Pulmonary artery endothelial cell (primary cell): ENCODE measurements at regions not wholly inside any gene's neighbourhood (a gene's known extent, or its start where the extent isn't known, plus 50 kb on each side); places are given as distances from the start of the nearest gene placed in this dataset.
"Not testable (repeated sequence)": the region's sequence is repeated elsewhere in the genome, so short reads cannot be mapped to it uniquely, and the experiment has no call there.

Experiments
- DNase-seq: peaks from one replicate; pipeline ENCODE4 v3.0.0-alpha.2; 2011; ENCODE audit warnings: low read depth, low spot score

- no peak for DNase-seq
Measured at GRCh38 chr12:73186272-73186671, 914.1 kb downstream of the TRHDE start.

GRCh38 chr12:73187765-73188164, 915.6 kb downstream of the TRHDE start:
- no peak for DNase-seq

DNA sequence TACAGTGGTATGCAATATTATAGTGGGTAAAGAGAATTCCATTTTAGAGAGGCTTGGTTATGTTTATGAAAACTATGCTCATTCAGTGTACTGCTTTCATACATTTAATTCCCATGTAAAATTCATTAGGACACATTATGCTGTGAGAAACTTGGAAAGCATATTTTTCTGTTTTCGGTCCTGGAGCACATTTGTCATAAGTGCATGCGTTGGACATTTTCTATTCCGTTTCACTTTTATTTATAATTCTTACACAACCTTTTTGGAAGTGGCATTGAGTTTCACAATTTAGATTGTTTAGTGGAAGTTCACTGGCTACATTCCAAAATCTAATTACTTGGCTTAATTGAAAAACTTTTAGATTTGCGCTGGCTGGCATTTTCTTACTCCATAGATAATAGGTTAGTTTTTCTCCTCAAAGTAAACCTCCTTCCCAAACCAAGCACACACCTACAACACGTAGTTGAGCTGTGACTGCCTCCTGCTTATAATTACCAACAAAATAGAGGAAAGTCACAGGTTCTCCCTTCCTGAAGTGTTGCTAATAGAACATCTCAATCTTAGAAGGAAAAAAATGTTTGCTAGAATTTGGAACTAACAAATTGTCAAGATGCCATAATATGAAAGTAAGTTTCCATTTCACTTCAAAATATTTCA, 938.5 kb downstream of the TRHDE start:
- no peak for DNase-seq

DNA sequence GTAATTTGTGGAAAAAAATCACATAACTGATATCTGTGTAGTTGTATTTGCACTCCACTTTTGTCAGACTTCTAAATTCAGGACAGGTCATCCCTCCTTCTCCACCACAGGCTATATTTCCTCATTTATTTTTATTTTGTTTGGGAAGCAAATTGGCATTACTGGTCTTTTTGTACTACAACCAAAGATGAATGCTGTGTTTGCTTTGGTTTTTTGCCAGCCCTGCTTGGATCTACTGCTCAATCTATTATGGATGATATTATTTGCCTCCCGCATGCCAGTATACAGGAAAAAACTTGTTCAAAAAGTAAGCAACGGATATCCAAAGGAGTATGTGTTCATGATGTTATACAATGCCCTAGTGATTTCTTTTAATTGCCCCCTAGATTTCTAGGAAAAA, 948.8 kb downstream of the TRHDE start:
- no peak for DNase-seq

- no peak for DNase-seq
Measured at GRCh38 chr12:73221398-73221797, 949.2 kb downstream of the TRHDE start.

- DNase-seq: no peak
Measured at GRCh38 chr12:73221836-73222235, 949.7 kb downstream of the TRHDE start.

- DNase-seq: no peak
Measured at GRCh38 chr12:73225371-73225937, 953.3 kb downstream of the TRHDE start.

GRCh38 chr12:73225941-73226340, 953.8 kb downstream of the TRHDE start:
- no peak for DNase-seq

DNA sequence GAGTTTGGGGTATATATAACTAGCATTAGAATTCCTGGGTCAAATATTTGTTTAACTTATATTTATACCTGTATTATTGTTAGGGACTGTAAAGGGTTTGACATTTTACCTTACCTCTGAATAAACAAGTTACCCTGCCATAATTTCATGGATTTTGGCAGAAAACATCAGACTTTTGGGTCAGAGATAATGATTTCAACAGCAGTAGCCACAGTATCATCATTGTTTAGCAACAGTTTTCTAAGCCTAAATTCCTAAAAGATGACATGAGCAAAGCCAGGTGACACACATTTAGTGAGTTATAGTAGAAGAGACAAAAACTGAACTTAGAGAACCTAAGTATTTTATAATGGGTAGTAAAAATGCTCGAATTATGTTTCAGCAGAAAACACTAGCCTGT, 954.4 kb downstream of the TRHDE start:
- DNase-seq: no peak

- not testable (repeated sequence) for DNase-seq
Measured at GRCh38 chr12:73228828-73229227, 956.7 kb downstream of the TRHDE start.

- no peak for DNase-seq
Measured at GRCh38 chr12:73235387-73235786, 963.2 kb downstream of the TRHDE start.

DNA sequence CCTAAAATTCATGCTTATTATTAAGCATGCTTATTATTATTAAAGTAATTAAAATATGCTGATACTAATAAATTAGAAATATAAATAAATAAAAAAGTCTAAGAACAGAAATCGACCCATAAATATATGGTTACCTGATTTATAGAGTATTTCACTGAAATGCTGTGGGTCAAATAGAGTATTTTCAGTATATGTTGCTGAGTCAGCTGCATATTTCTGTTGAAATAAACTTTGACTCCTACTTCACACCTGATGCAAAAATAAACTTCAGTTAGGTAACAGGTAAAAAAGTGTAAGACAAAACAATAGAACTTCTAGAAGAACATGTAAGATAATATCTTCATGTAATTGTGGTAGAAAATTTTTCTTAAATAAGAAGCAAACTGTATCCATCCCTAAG, 967.9 kb downstream of the TRHDE start:
- DNase-seq: no peak

DNA sequence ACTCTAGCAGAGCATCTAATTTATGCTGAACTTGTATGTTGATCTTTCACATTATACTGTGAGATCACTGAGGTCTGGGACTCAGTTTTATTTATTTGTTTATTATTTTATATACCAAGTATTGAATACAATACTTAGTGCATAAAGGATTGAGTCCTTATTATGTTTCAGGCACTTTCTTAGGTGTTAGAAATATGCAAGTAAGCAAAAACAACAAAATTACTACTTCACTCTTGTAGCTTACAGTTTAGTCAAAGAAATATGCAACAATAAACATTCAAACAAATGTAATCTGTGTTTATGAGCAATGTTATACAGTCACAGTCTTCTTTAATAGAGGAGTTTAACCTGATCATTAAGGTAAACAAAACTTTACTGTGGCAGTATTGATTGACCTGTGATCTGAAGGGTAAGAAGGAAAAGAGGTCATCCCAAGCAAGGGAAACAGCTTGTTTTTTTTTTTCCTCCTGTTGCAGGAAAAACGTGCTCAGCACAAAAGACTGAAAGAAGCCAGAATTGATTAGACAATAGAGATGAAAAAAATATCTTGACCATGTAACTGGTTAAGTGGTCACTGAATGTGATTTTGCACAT, 990.7 kb downstream of the TRHDE start:
- no peak for DNase-seq

DNA sequence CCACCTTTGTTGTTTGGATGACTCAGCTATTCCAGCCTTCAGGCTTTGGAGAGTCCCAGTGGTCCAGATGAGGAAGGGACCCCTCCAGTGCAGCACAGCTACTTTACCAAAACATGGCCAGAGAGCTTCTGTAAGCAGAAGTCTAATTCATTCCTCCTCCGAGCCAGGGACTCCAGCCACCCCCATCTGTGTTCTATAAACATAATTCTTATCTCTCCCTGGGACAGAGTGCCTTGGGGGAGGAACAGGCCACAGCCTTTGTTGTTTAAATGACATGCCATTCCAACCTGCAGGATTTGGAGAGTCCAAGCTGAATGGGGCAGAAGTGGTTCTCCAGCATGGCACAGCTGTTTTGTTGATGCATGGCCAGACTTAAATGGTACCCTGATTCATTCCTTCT, 994.0 kb downstream of the TRHDE start:
- DNase-seq: no peak

GRCh38 chr12:73274976-73275375, 1002.8 kb downstream of the TRHDE start:
- DNase-seq: no peak

DNA sequence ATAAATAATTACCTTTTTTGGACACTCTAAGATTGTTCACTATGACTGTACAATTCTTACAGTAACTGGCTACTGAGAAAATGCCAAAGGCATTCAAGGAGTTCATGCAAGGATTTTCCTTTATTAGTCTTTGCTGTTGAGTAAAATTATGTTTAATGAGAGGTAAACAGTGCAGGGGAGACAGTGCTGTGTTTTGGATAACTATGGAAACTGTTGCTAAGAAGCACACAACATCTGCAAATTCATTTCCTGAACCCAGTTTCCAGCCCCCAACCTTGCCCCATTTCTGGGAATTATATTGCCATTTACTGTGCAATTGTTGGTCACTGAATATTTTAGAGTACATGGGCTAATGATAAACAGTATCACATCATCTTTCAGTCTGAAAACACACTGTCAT, 1005.8 kb downstream of the TRHDE start:
- no peak for DNase-seq

GRCh38 chr12:73301530-73301929, 1029.4 kb downstream of the TRHDE start:
- DNase-seq: no peak

GRCh38 chr12:73307260-73307659, 1035.1 kb downstream of the TRHDE start:
- no peak for DNase-seq

GRCh38 chr12:73308079-73308478, 1035.9 kb downstream of the TRHDE start:
- DNase-seq: no peak

GRCh38 chr12:73308747-73309146, 1036.6 kb downstream of the TRHDE start:
- DNase-seq: no peak

GRCh38 chr12:73321319-73321718, 1049.1 kb downstream of the TRHDE start:
- DNase-seq: no peak

DNA sequence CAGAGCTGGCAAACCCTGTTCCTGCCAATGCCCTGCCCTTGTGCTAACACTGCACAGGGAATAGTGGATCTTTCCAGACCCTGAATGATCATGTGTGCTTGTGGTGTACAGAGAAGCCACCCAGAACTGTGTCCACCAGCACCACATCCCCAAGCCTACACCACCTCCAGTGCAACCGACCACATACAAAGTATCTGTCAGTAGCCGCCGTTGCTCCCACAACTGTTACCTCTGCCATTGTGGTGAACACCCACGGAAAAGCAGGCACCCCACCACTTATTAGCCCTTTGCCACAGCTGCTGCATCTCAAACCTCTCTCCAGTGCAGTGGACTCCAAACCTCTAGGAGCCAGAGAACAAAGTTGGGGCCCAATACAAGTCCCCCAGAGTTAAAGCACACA, 1049.6 kb downstream of the TRHDE start:
- no peak for DNase-seq
